ENCODE measurements at regions not wholly inside any gene's neighbourhood (a gene's known extent, or its start where the extent isn't known, plus 50 kb on each side); places are given as distances from the start of the nearest gene placed in this dataset.

GRCh38 chr22:27008454-27008853, 351.1 kb downstream of the MIAT start:
- DNase-seq (ENCODE audit: low spot score), result no peak

GRCh38 chr22:27011133-27011532, 353.7 kb downstream of the MIAT start:
- DNase-seq (ENCODE audit: low spot score), result no peak

GRCh38 chr22:27011717-27012116, 354.3 kb downstream of the MIAT start:
- no peak for DNase-seq (ENCODE audit: low spot score)

DNA sequence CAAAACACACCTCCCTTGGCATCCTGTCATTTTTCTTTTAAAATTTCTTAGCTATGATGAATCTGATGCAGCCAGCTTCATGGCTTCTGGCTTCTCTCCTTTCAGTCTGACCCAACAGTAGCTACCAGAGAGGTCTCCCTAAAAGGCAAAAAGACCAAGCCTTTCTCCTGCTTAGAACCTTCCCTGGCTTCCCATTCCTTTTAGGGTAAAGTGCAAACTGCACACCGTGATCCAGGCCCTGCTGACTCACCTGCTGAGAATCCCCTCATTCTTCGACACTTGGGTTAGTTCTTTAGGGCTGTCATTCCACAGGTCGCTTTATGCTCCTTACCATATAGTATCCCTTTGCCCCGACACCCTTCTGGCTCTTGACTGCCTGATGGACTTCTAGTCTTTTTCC, 362.4 kb downstream of the MIAT start:
- DNase-seq (ENCODE audit: low spot score), result no peak

- DNase-seq (ENCODE audit: low spot score), result no peak
Measured at GRCh38 chr22:27022274-27022895, 365.0 kb downstream of the MIAT start.

- DNase-seq (ENCODE audit: low spot score), result no peak
Measured at GRCh38 chr22:27022896-27023361, 365.5 kb downstream of the MIAT start.

DNA sequence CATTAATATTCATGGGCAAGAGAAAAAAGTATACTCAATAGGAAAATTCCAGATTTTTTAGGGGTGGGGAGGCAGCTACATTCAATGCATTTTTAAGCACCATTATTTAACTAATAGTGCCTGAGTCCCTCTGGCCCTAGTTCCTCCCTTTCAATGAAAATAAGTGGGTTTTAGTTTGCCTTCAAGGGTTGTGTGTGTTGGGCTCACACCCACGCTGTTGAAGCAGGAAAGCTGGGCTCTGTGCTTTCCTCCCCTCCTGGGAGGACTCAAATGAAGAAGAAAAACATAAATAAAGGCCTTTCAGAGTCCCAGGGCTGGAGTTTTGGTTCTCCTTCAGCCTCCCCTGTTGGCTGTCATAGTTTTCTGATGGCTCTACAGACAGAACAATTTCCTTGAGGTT, 366.2 kb downstream of the MIAT start:
- DNase-seq (ENCODE audit: low spot score), result no peak

DNA sequence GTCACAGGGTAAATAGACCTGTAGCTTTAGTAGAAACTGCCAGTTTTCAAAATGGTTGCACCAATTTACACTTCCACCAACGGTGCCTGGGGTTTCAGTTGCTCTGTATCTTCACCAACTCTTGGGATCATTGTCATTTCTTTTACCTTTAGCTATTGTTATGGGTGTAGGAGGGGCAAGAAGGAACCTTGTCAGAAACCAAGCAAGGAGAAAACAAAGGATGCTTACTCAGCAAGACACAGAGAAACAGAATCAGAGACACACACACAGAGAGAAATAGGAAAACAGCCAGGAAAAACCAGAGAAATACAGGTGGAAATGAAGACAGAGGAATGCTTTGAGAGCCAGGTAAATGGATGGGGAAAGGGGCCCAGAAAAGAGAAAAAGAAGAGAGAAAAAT, 367.6 kb downstream of the MIAT start:
- DNase-seq (ENCODE audit: low spot score), result no peak

DNA sequence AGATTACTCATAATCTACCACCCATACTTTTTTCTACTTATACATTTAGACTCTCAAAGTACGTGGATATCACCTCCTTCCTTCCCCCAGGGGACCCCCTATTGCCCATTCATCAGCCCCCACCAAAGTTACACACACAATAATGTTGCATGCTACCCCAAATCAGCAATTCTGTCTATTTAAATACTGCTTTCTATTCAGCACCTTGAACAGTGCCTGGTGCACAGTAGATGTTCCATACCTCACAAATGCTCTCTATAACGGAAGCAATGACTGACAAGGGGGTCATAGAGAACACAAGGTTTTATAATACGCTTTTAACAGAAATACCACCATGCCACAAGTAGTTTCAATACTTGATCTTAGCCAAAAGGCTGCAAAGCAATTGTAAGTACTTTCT, 370.7 kb downstream of the MIAT start:
- DNase-seq (ENCODE audit: low spot score), result no peak

DNA sequence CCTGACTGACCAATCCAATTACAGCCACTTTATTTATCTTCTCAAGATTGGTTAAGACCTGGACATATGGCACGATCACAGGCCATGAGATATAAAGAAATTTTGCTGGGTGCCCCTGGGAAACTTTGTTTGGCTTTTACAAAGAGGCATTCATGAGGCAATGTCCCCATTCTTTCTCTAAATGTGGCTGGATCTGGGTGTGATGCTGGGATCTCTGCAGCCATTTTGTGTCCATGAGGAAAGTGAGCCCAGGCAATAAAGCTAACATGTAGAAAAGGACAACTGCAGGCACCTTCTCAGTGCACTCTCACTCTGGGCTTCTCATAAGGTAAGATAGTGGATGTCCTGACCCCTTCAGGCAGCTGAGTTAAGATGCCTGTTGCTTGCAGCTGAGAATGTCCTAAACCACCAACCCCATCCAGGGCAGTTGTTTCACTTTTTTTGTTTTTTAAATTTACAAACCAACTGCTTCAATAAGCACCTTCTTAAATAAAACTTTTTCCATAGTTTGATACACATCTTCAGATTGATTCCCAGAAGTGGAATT, 372.3 kb downstream of the MIAT start:
- DNase-seq (ENCODE audit: low spot score), result no peak

- peak; percentile 71 for DNase-seq (ENCODE audit: low spot score)
Measured at GRCh38 chr22:27032091-27032761, 374.8 kb downstream of the MIAT start.

DNA sequence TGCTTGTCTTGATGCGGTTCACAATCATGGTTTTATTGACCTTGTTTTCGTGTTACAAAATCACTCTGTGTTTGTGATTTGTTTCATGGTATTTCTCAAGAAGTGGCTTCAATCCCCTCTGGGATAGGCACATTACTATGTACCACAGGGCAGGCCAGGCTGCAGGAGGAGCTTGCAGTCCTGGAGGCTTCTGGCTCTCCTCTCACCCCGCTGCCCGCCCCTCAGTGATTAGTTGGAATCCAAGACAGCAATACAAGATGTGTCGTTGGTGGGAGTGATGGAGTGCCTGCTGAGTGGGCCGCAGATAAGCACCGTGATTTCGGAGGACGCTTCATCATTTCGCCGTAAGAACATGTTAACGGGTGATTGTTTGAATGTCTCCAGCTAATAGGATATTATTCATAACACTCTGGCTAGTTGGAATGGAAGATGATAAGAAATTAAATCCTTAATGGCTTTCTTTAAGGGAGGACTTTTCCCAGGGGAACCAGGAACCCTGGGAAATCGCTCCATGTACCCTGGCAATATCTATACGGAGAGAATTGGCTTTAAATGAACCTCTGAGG, 384.4 kb downstream of the MIAT start:
- no peak for DNase-seq (ENCODE audit: low spot score)

GRCh38 chr22:27043262-27043661, 385.9 kb downstream of the MIAT start:
- no peak for DNase-seq (ENCODE audit: low spot score)

DNA sequence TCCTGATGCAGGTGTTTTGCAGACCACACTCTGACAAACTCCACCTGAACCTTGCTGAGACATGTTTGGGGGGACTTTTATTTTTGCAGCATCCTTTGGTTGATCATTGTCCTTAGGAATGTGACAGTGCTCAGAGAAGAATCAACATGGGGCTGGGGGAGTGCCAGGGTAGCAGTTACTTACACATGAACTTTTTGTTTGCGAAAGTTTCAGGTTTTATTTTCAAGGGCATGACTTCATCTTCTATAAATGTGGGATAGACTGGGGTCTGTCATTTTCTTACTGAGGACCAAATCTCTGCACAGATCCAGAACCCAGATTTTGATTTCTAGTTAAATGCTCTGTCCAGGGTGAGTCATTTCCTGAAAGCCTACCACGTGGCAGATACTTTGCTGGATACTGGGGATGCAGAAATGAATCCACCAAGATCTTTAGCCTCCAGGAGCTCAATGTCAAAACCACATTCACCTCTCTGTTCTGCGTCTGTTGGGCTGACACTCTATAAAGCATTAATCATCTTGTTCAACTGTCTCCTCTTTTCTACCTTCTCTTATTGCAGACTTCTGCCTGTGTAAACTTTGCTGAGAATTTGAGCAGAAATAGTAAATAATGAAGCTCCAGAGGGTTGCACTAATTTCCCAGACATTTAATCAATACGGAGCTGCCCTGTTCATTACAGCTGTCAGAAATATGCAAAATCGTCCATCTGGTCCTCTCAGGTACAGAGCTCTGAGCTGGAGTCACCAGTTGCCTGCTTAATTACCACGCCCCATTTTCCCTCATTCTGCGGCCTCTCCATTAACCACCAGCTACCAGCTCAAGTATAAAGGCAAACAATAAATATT, 387.9 kb downstream of the MIAT start:
- DNase-seq (ENCODE audit: low spot score), result no peak

DNA sequence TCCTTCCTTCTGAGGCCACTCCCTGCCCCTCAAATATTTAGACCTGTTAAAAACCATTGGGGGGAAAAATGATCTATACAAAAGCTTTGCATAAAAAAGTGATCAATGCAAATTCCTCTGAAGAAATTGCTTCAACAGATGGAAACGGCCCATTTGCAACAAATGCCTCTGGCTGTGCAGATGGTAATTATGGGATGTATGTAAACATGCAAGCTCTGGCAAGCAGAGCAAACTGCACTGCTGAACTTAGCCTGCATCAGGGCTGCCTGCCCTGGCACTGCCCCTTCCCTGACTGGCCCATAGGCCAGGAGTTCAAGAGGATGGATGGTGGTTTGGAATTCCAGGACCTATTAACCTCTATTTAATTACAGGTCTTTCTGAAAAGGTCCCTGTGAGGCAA, 388.7 kb downstream of the MIAT start:
- DNase-seq (ENCODE audit: low spot score), result no peak

GRCh38 chr22:27046603-27047002, 389.2 kb downstream of the MIAT start:
- no peak for DNase-seq (ENCODE audit: low spot score)

DNA sequence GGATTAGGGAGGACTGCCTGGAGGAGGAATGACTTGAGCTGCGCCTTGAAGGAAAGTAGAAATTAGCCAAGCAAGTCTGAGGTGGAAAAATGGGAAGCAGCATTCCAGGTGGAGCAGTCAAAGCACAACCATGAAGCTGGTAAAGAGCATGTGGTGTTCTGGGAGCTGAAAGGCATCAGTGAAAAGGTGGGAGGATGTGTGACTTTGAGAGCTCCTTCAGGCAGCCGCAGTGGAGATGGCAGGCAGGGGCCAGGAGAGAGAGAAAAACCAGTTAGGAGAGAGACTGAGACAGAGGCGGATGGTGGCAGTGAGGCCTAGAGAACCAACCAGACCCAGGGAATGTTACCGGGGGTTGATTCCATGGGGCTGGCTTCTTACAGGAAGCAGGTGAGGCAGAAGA, 393.4 kb downstream of the MIAT start:
- no peak for DNase-seq (ENCODE audit: low spot score)

DNA sequence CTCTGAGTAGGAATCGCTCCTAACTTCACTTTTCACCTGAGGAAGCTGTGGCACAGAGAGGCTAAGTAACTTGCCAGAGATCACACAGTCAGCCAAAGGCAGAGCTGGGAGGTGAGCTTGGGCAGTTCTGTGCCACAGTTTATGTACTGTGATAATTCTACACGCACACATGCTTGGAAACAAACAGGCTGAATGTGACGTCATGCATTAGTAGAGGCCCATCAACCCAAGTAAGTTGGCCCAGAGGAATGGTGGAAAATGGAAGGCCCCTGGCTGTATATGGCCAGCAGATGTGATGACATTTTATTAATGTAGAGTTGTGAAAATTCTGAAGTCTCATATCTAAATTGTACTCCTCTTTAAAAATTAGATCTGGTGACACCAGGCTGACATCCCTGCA, 394.0 kb downstream of the MIAT start:
- no peak for DNase-seq (ENCODE audit: low spot score)

GRCh38 chr22:27057717-27058116, 400.3 kb downstream of the MIAT start:
- no peak for DNase-seq (ENCODE audit: low spot score)

- DNase-seq (ENCODE audit: low spot score), result no peak
Measured at GRCh38 chr22:27060190-27060589, 402.8 kb downstream of the MIAT start.

GRCh38 chr22:27062910-27063309, 405.5 kb downstream of the MIAT start:
- no peak for DNase-seq (ENCODE audit: low spot score)

GRCh38 chr22:27063406-27063805, 406.0 kb downstream of the MIAT start:
- no peak for DNase-seq (ENCODE audit: low spot score)
